ENCODE measurements at regions not wholly inside any gene's neighbourhood (a gene's known extent, or its start where the extent isn't known, plus 50 kb on each side); places are given as distances from the start of the nearest gene placed in this dataset.

DNA sequence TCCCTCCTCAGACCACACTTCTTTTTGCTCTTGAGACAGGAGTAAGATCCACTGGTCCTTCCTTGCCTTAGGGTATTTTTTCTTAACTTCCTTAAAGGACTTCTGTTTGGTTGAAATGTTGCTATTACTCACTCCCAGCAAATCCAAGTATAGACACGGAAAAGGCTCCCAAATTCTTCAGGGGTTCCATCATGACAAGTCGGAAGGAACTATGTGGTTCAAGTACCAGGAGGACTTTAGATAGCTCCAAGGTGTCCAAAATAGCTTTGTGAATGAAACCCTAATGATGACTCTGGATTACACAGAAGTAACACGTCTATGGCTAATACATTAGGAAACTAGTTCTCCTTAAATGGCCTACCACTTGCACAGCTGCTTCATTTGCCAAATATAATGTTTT is 238.7 kb downstream of the KCTD12 start:
- TF ChIP-seq, protein P1, sequence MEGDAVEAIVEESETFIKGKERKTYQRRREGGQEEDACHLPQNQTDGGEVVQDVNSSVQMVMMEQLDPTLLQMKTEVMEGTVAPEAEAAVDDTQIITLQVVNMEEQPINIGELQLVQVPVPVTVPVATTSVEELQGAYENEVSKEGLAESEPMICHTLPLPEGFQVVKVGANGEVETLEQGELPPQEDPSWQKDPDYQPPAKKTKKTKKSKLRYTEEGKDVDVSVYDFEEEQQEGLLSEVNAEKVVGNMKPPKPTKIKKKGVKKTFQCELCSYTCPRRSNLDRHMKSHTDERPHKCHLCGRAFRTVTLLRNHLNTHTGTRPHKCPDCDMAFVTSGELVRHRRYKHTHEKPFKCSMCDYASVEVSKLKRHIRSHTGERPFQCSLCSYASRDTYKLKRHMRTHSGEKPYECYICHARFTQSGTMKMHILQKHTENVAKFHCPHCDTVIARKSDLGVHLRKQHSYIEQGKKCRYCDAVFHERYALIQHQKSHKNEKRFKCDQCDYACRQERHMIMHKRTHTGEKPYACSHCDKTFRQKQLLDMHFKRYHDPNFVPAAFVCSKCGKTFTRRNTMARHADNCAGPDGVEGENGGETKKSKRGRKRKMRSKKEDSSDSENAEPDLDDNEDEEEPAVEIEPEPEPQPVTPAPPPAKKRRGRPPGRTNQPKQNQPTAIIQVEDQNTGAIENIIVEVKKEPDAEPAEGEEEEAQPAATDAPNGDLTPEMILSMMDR (IDR thresholded peaks at IDR 0.05; ENCODE audit: insufficient read depth, low read depth, low read length) = no peak
- no peak for TF ChIP-seq EZH2 (IDR thresholded peaks at IDR 0.05; ENCODE audit: insufficient read depth, low read length)
